Stimulated activated CD8-positive, alpha-beta memory T cell treated with anti-CD3 and anti-CD28 coated beads, Interleukin-12 subunit alpha, Interleukin-12 subunit beta, amount 100 ng/mL, for 24 hours (primary cell): ENCODE measurements at regions not wholly inside any gene's neighbourhood (a gene's known extent, or its start where the extent isn't known, plus 50 kb on each side); places are given as distances from the start of the nearest gene placed in this dataset.

ENCODE experiments used
- DNase-seq: peaks from one replicate; pipeline ENCODE4 v3.0.0-alpha.2; 2020; ENCODE audit errors: extremely low read depth

DNA sequence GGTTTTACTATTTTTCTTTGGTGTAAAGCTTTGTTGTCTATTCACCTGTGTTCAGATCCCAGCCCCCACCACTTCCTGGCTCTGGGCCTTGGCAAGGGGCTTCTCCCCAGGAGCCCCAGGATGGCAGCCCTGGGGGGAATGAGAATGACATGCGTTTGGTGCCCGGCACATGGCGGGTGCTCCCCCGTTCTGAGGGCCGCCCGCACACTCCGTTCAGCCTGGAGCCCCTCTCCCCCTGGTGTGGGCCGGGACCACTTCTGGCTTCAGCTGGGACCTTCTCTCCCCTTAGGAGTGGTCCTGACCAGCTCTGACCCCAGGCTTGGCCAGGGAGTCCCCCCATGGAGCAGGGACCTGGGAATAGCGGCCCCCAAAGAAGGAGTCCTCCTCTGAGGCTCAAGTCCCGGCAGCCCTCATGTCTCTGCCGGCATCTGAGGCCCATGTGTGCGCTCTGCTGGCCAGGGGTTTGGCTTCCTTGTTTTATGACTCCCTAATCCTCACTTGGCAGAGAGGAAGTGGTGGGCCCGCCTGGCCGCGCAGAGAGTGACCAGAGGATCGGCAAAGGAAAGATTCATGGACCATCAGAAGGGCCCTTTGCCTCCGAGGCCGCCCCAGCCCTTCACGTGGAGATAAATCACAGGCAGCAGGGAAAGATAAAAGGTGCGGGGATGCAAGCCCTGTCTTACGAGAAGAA, 57.0 kb upstream of the LMX1B start:
- no peak for DNase-seq

DNA sequence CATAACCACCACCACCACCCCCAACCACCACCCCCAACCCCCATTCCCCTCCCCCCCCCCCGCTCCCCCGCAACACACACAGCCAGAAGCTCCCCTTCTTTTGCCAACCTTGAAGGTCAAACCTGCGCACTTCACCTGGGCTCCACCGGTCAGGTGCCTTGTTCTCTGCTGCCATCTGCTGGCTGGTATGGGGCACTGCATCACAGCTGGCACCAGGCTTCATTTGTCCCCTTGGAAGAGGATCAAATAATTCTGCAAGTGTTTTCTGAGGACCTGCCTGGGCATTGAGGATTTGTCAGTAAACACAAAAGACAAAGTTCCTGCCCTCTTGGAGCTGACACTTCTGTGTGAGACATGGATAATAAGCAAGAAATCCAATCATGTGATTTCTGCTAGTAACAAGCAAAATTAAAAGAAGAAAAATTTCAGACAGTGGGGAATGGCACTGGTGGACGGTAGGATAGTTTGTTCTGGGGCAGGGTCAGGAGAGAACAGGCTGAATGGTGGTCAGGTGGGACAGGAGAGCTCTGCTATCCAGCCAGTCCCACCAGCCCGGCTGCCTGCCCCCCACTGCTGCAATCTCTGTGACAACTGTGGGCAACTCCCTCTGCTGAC, 55.6 kb upstream of the LMX1B start:
- DNase-seq, result peak; percentile 15

DNA sequence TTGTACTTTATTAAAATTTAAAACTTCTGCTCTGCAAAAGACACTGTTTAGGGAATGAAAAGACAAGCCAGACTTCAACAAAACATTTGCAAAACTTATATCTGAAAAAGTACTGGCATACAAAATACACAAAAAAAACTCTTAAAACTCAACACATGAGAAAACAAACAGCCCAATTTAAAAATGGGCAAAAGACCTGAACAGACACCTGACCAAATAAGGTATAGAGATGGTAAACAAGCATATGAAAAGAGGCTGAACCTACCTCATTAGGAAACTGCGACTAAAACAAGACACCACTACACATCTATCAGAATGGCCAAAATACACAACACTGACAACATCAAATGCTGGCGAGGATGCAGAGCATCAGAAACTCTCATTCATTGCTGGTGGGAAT, 54.4 kb upstream of the LMX1B start:
- no peak for DNase-seq

DNA sequence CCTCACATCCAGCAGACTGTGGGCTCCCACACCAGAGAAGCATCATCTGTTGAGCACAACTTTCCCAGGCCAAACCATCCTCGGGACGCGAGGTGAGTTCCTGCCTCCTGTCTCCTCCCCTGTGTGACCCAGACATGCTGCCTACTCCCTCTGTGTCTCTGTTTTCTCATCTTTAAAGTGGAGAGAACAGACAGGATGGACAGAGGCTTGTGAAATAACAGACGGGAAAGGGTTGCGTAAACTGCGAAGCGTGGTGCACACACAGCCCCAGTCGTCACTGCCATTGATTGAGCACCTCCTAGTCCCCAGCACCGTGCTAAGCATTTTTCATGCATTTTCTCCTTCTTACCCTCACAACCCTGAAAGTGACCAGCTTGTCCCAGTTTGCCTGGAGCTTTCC, 52.1 kb upstream of the LMX1B start:
- no peak for DNase-seq

DNA sequence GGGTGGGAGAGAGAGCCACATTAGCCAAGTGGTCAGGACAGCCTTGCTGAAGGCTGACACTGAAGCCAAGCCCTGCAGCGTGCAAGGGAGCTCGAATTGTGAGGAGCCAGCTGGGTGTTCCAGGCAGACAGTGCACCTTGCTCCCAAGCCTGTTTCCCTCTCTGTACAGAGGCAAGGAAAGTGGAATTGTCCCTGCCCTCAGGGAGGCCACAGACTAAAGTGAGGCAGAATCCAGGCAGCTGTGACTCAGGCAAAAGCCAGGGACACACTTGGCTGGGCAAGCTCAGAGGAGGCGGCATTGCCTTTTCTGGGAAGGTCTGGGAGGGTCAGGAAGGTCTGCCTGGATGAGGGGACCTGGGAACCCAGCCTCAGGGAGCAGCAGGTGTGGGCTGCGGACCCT, 50.2 kb upstream of the LMX1B start:
- no peak for DNase-seq
